ENCODE measurements at regions not wholly inside any gene's neighbourhood (a gene's known extent, or its start where the extent isn't known, plus 50 kb on each side); places are given as distances from the start of the nearest gene placed in this dataset.
A peak's percentile ranks its signal among the peaks of the same experiment; 100 is the strongest.

DNA sequence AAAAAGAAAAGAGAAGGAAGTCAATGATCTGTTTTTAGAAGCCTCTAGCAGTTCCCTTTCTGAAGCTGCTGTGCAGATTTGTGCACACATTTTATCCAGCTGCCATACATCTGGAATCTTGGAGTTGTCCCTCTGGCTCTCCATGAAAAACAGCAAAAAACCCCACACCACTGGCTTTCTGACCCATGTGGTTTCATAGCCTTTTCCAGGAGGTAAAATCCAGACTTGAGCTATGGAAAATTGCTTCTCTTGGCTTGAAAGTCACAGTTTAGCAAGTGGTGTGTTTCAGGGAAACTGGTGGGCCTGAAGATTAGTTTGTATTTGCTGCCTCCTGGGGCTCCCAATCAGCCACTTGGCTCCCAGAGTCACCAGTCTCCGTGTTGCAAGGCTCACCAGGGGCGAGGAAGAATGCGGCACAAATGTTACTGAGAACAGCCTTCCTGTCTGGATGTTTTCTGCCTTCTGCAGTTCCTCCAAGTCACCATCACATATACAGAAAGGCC, 50.1 kb upstream of the ADRB1 start:
- H3K27ac ChIP-seq (ENCODE audit: low read depth, low read length), result no peak overlapping the region
- FAIRE-seq, result no peak
- no peak overlapping the region for H3K4me3 Mint-ChIP-seq (ENCODE audit: unreplicated experiment)

More for the DNA sequence above, 50.1 kb upstream of the ADRB1 start:
- H4K20me1 ChIP-seq (ENCODE audit: insufficient read depth, low read length), result no peaks in the 10 kb centered on the region
- peaks cover 10% of the 10 kb centered on the region for H3K27me3 ChIP-seq (ENCODE audit: insufficient read depth, low read length)
- no peak overlapping the region for H3K9ac ChIP-seq (ENCODE audit: low read length)
- H3K27me3 Mint-ChIP-seq (ENCODE audit: low read depth, unreplicated experiment), result peaks cover 68% of the 10 kb centered on the region
- no peak overlapping the region for H2AFZ ChIP-seq (ENCODE audit: low read depth, low read length)
- H3K79me2 ChIP-seq (ENCODE audit: insufficient read depth, low read length), result no peaks in the 10 kb centered on the region
- H3K4me1 Mint-ChIP-seq (ENCODE audit: low read depth, unreplicated experiment), result no peaks in the 10 kb centered on the region
- H3K4me1 ChIP-seq (ENCODE audit: insufficient read depth, low read length), result peaks cover 3% of the 10 kb centered on the region
- no peak overlapping the region for H3K4me3 ChIP-seq (ENCODE audit: insufficient read depth, low read depth, low read length)
- no peaks in the 10 kb centered on the region for H3K9me3 ChIP-seq (ENCODE audit: insufficient read depth, low read depth, low read length)
- peaks cover 6% of the 10 kb centered on the region for H3K9me3 Mint-ChIP-seq (ENCODE audit: unreplicated experiment)
- H3K36me3 Mint-ChIP-seq (ENCODE audit: low read depth, unreplicated experiment), result no peaks in the 10 kb centered on the region
- H3K36me3 ChIP-seq (ENCODE audit: insufficient read depth, low read length), result no peaks in the 10 kb centered on the region
- no peak overlapping the region for H3K27ac Mint-ChIP-seq (ENCODE audit: unreplicated experiment)
- peak; percentile 43 for DNase-seq (ENCODE audit: low read depth)
- TF ChIP-seq, protein P1, sequence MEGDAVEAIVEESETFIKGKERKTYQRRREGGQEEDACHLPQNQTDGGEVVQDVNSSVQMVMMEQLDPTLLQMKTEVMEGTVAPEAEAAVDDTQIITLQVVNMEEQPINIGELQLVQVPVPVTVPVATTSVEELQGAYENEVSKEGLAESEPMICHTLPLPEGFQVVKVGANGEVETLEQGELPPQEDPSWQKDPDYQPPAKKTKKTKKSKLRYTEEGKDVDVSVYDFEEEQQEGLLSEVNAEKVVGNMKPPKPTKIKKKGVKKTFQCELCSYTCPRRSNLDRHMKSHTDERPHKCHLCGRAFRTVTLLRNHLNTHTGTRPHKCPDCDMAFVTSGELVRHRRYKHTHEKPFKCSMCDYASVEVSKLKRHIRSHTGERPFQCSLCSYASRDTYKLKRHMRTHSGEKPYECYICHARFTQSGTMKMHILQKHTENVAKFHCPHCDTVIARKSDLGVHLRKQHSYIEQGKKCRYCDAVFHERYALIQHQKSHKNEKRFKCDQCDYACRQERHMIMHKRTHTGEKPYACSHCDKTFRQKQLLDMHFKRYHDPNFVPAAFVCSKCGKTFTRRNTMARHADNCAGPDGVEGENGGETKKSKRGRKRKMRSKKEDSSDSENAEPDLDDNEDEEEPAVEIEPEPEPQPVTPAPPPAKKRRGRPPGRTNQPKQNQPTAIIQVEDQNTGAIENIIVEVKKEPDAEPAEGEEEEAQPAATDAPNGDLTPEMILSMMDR (IDR thresholded peaks at IDR 0.05; ENCODE audit: insufficient read depth, low read depth, low read length), result no peak
- no peak for TF ChIP-seq EZH2 (IDR thresholded peaks at IDR 0.05; ENCODE audit: insufficient read depth, low read length)
- H3K4me2 ChIP-seq (ENCODE audit: low read length), result no peak overlapping the region

All from astrocyte (in vitro differentiated cells and primary cell).